H1 (cell line): ENCODE measurements at regions not wholly inside any gene's neighbourhood (a gene's known extent, or its start where the extent isn't known, plus 50 kb on each side); places are given as distances from the start of the nearest gene placed in this dataset.

Source experiments
- CTCF ChIA-PET: fragments of 300-600 bp; sonication (Branson Sonifier 250); formaldehyde crosslinking; loops from one replicate; lab custom pipeline; 2021; ENCODE audit not compliant: partially characterized antibody; lab: Charles Lee
- POLR2A ChIA-PET: fragments of 300-600 bp; sonication (Branson Sonifier 250); formaldehyde crosslinking; loops from one replicate; lab custom pipeline; 2021; ENCODE audit warnings: inconsistent platforms; ENCODE audit not compliant: partially characterized antibody; lab: Charles Lee
- DNase-seq, 2 experiments: peaks; one replicate each; pipeline versions ENCODE4 v3.0.0 to v3.0.0-alpha.2; 2010 to 2022; ENCODE audit warnings: low spot score in 2 of 2, low read depth in 1 of 2, mixed read lengths in 1 of 2
- FAIRE-seq: peaks from 2 replicates; lab custom pipeline; 2011; peaks lifted over from hg19 to GRCh38; lab: Jason Lieb, UNC
- H2AFZ ChIP-seq: 2 replicates; pipeline ENCODE4 v1.8.1; 2012; ENCODE audit warnings: low read length, inconsistent platforms
- H2AK5ac ChIP-seq: 2 replicates; pipeline ENCODE4 v1.6.1; 2013; ENCODE audit warnings: low read depth, low read length
- H2BK120ac ChIP-seq: replicated peaks from 2 replicates; pipeline ENCODE3; 2013; ENCODE audit warnings: low read depth, low read length, inconsistent platforms
- H2BK12ac ChIP-seq: 2 replicates; pipeline ENCODE4 v1.6.1; 2013; ENCODE audit warnings: low read depth, low read length
- H2BK15ac ChIP-seq: 2 replicates; pipeline ENCODE4 v1.6.1; 2013; ENCODE audit warnings: low read length
- H2BK20ac ChIP-seq: 2 replicates; pipeline ENCODE4 v1.6.1; 2013; ENCODE audit warnings: low read length
- H2BK5ac ChIP-seq: 2 replicates; pipeline ENCODE4 v1.6.1; 2013; ENCODE audit warnings: low read depth, low read length
- H3K14ac ChIP-seq: 2 replicates; pipeline ENCODE4 v1.6.1; 2013; ENCODE audit warnings: inconsistent platforms; ENCODE audit not compliant: insufficient read length
- H3K18ac ChIP-seq: 2 replicates; pipeline ENCODE4 v1.6.1; 2013; ENCODE audit warnings: low read length; ENCODE audit errors: extremely low read depth
- H3K23ac ChIP-seq: 2 replicates; pipeline ENCODE4 v1.6.1; 2013; ENCODE audit warnings: inconsistent platforms; ENCODE audit not compliant: insufficient read length
- H3K23me2 ChIP-seq: 2 replicates; pipeline ENCODE4 v1.6.1; 2013; ENCODE audit warnings: low read depth, low read length
- H3K27ac ChIP-seq: 2 replicates; pipeline ENCODE4 v1.6.1; 2011; ENCODE audit warnings: low read depth, low read length, inconsistent platforms
- H3K27me3 ChIP-seq, 4 experiments: replicated peaks in 1 of 4; 1 replicate in 1 of 4; 2 replicates in 3 of 4; pipeline versions ENCODE4 v1.6.1 to v1.8.1; 2011 to 2013; ENCODE audit warnings: low read length in 3 of 4, mild to moderate bottlenecking in 3 of 4, inconsistent platforms in 2 of 4, mixed read lengths in 2 of 4, moderate library complexity in 1 of 4; ENCODE audit not compliant: control insufficient read depth in 3 of 4, insufficient read depth in 3 of 4; ENCODE audit errors: extremely low read depth in 1 of 4
- H3K36me3 ChIP-seq, 4 experiments: 2 replicates each; pipeline versions ENCODE4 v1.6.1 to v1.8.1; 2011 to 2013; ENCODE audit warnings: mild to moderate bottlenecking in 4 of 4, low read length in 3 of 4, moderate library complexity in 2 of 4, control low read depth in 1 of 4, inconsistent platforms in 1 of 4; ENCODE audit not compliant: insufficient read depth in 4 of 4, control insufficient read depth in 2 of 4
- H3K4ac ChIP-seq: replicated peaks from 2 replicates; pipeline ENCODE3; 2013; ENCODE audit warnings: low read length, low read depth, mixed read lengths, inconsistent platforms; ENCODE audit not compliant: insufficient read length
- H3K4me1 ChIP-seq, 4 experiments: replicated peaks in 1 of 4; 1 replicate in 1 of 4; 2 replicates in 3 of 4; pipeline versions ENCODE4 v1.6.1 to v1.8.1; 2011 to 2013; ENCODE audit warnings: low read length in 3 of 4, inconsistent platforms in 2 of 4, mixed read lengths in 1 of 4; ENCODE audit not compliant: insufficient read depth in 4 of 4, control insufficient read depth in 3 of 4
- H3K4me2 ChIP-seq, 2 experiments: 2 replicates each; pipeline versions ENCODE4 v1.6.1 to v1.8.1; 2011 to 2013; ENCODE audit warnings: low read depth in 2 of 2, low read length in 2 of 2, control low read depth in 1 of 2, inconsistent platforms in 1 of 2, mild to moderate bottlenecking in 1 of 2; ENCODE audit not compliant: insufficient read depth in 1 of 2
- H3K4me3 ChIP-seq, 4 experiments: fragments of 200-600, 300-600 bp in 1 of 4; sonication (generic), shearing (Covaris generic), sonication (Bioruptor Twin) in 1 of 4; 2 replicates each; pipeline versions ENCODE4 v1.5.1 to v1.8.1; 2011 to 2016; ENCODE audit warnings: low read length in 4 of 4, low read depth in 3 of 4, control low read depth in 2 of 4, inconsistent platforms in 2 of 4, mild to moderate bottlenecking in 2 of 4, mixed read lengths in 1 of 4, moderate library complexity in 1 of 4; ENCODE audit not compliant: insufficient read depth in 2 of 4; ENCODE audit errors: extremely low read depth in 1 of 4
- H3K56ac ChIP-seq: replicated peaks from 2 replicates; pipeline ENCODE3; 2013; ENCODE audit warnings: low read depth, mild to moderate bottlenecking, mixed read lengths, low read length, inconsistent platforms; ENCODE audit not compliant: insufficient read length
- H3K79me1 ChIP-seq: 2 replicates; pipeline ENCODE4 v1.6.1; 2013; ENCODE audit warnings: low read depth, low read length, control low read depth
- H3K79me2 ChIP-seq, 2 experiments: 2 replicates each; pipeline versions ENCODE4 v1.6.1 to v1.8.1; 2012 to 2013; ENCODE audit warnings: low read length in 2 of 2, mild to moderate bottlenecking in 2 of 2, inconsistent platforms in 1 of 2; ENCODE audit not compliant: insufficient read depth in 2 of 2, control insufficient read depth in 1 of 2
- H3K9ac ChIP-seq, 4 experiments: replicated peaks in 1 of 4; 1 replicate in 1 of 4; 2 replicates in 3 of 4; pipeline versions ENCODE4 v1.6.1 to v1.8.1; 2011 to 2013; ENCODE audit warnings: low read depth in 3 of 4, low read length in 3 of 4, control low read depth in 2 of 4, mild to moderate bottlenecking in 2 of 4, moderate library complexity in 2 of 4, inconsistent platforms in 1 of 4; ENCODE audit errors: extremely low read depth in 1 of 4
- H3K9me3 ChIP-seq, 2 experiments: 2 replicates each; pipeline versions ENCODE4 v1.6.1 to v1.8.1; 2012 to 2013; ENCODE audit warnings: mild to moderate bottlenecking in 2 of 2, moderate library complexity in 2 of 2, control low read depth in 1 of 2, inconsistent platforms in 1 of 2, low read depth in 1 of 2, low read length in 1 of 2, mixed read lengths in 1 of 2; ENCODE audit not compliant: insufficient read depth in 2 of 2
- H4K20me1 ChIP-seq, 2 experiments: replicated peaks in 1 of 2; 2 replicates each; pipeline versions ENCODE3 to v1.8.1; 2011 to 2013; ENCODE audit warnings: inconsistent platforms in 2 of 2, low read length in 2 of 2, mild to moderate bottlenecking in 1 of 2; ENCODE audit not compliant: insufficient read depth in 2 of 2, control insufficient read depth in 1 of 2
- H4K5ac ChIP-seq: 2 replicates; pipeline ENCODE4 v1.6.1; 2013; ENCODE audit warnings: low read length, low read depth, mixed read lengths, inconsistent platforms; ENCODE audit not compliant: insufficient read length
- H4K8ac ChIP-seq: 2 replicates; pipeline ENCODE4 v1.8.0; 2013; ENCODE audit warnings: mild to moderate bottlenecking, moderate library complexity, low read length, inconsistent platforms; ENCODE audit not compliant: insufficient read depth; ENCODE audit errors: extremely low read depth
- H4K91ac ChIP-seq: replicated peaks from 2 replicates; pipeline ENCODE3; 2013; ENCODE audit warnings: low read length, mixed read lengths, inconsistent platforms; ENCODE audit not compliant: insufficient read length
- ATF3 ChIP-seq: IDR thresholded peaks from 2 replicates; pipeline ENCODE4 v1.6.1; 2011; ENCODE audit warnings: low read depth, mild to moderate bottlenecking, low read length; ENCODE audit not compliant: insufficient read depth
- BCL11A ChIP-seq, 2 experiments: IDR thresholded peaks; one replicate each; pipeline ENCODE4 v1.6.1; 2011; ENCODE audit warnings: low read depth in 2 of 2, low read length in 2 of 2, mild to moderate bottlenecking in 2 of 2
- CTCF ChIP-seq, 3 experiments: IDR thresholded peaks; 1 replicate in 2 of 3; 2 replicates in 1 of 3; pipeline versions ENCODE4 v1.5.1 to v1.6.1; 2011; ENCODE audit warnings: low read length in 3 of 3, mild to moderate bottlenecking in 3 of 3, inconsistent platforms in 2 of 3, low read depth in 1 of 3, moderate library complexity in 1 of 3; ENCODE audit not compliant: insufficient read depth in 1 of 3; ENCODE audit errors: control extremely low read depth in 1 of 3
- EGR1 ChIP-seq: IDR thresholded peaks from 2 replicates; pipeline ENCODE4 v1.6.1; 2011; ENCODE audit warnings: low read depth, low read length, borderline replicate concordance
- EP300 ChIP-seq, 2 experiments: IDR thresholded peaks; 1 replicate in 1 of 2; 2 replicates in 1 of 2; pipeline ENCODE4 v1.6.1; 2011 to 2012; ENCODE audit warnings: low read depth in 2 of 2, low read length in 2 of 2, mild to moderate bottlenecking in 2 of 2, borderline replicate concordance in 1 of 2, inconsistent platforms in 1 of 2, moderate library complexity in 1 of 2
- KDM1A ChIP-seq: fragments of 200-600, 300-600 bp; sonication (generic); IDR thresholded peaks from 2 replicates; pipeline ENCODE4 v1.7.1; 2016; ENCODE audit warnings: mild to moderate bottlenecking, low read length, borderline replicate concordance
- POLR2AphosphoS5 ChIP-seq: IDR thresholded peaks from 2 replicates; pipeline ENCODE4 v1.6.1; 2011; ENCODE audit warnings: low read depth, low read length
- RBBP5 ChIP-seq: IDR thresholded peaks from 2 replicates; pipeline ENCODE4 v1.7.1; 2012; ENCODE audit warnings: low read depth, mild to moderate bottlenecking, inconsistent platforms, low read length, moderate library complexity, borderline replicate concordance
- SP1 ChIP-seq: IDR thresholded peaks from 2 replicates; pipeline ENCODE4 v1.6.1; 2011; ENCODE audit warnings: low read depth, low read length
- TAF7 ChIP-seq: optimal IDR thresholded peaks from 2 replicates; pipeline ENCODE3; 2011; ENCODE audit warnings: low read depth, mild to moderate bottlenecking, inconsistent platforms, low read length, moderate library complexity, borderline replicate concordance
- WGBS, 2 experiments: shearing (Covaris generic) in 1 of 2; methylation state at CpG; one replicate each; pipeline versions ENCODE4 v1.1.6 to v1.1.7; 2013 to 2015; ENCODE audit warnings: low lambda C conversion rate in 2 of 2, mixed read lengths in 2 of 2, inconsistent platforms in 1 of 2, low coverage in 1 of 2, missing lambda C conversion rate in 1 of 2; ENCODE audit not compliant: insufficient replicate concordance in 2 of 2, insufficient coverage in 1 of 2, insufficient read length in 1 of 2; ENCODE audit errors: extremely low coverage in 1 of 2, missing lambda C conversion rate in 1 of 2; 5-methylcytosine and 5-hydroxymethylcytosine counted together

- H3K18ac ChIP-seq = no peak overlapping the region
- no peak overlapping the region for H2BK20ac ChIP-seq
- H4K91ac ChIP-seq = no peak overlapping the region
- no peak overlapping the region for H3K27ac ChIP-seq
- H3K4me2 ChIP-seq = no peak overlapping the region
- H3K36me3 ChIP-seq = no peaks in the 10 kb centered on the region
- DNase-seq (no peak), FAIRE-seq (no peak)
- no peak overlapping the region for H3K4me3 ChIP-seq
- no peaks in the 10 kb centered on the region for H4K20me1 ChIP-seq
- H3K79me1 ChIP-seq = no peaks in the 10 kb centered on the region; the same call in 1 of the 2 replicates
- H4K5ac ChIP-seq = no peak overlapping the region
- no peak overlapping the region for H3K56ac ChIP-seq
- CTCF ChIA-PET = interaction anchor here (0.6 to 0.9 kb wide), 2 partner anchors 19 to 129 kb away, joined by 3 read pairs; no protein-coding TSS in a partner anchor
- no peak overlapping the region for H2BK5ac ChIP-seq
- no peak overlapping the region for H2BK15ac ChIP-seq
- H2BK12ac ChIP-seq = no peak overlapping the region
- H3K9ac ChIP-seq = no peak overlapping the region
- no peaks in the 10 kb centered on the region for H3K9me3 ChIP-seq
- peaks cover 0 to 4% (median under 1%) of the 10 kb centered on the region in 4 experiments; a peak in 3 of 7 replicates for H3K4me1 ChIP-seq
- H3K23me2 ChIP-seq = no peaks in the 10 kb centered on the region
- no peak overlapping the region for H2BK120ac ChIP-seq
- WGBS, 2 experiments = 92% methylated on average over 4 of the region's 4 CpGs; no CpG with 5 or more reads in 1 of the 2 experiments
- H3K23ac ChIP-seq = no peak overlapping the region
- H2AK5ac ChIP-seq = no peak overlapping the region
- H3K27me3 ChIP-seq = no peaks in the 10 kb centered on the region
- POLR2A ChIA-PET = interaction anchor here (1.0 kb wide), 1 partner anchor 57 kb away, joined by 3 read pairs; no protein-coding TSS in a partner anchor
- H3K14ac ChIP-seq = no peak overlapping the region
- H3K79me2 ChIP-seq = no peaks in the 10 kb centered on the region
- H4K8ac ChIP-seq = no peak overlapping the region
- H2AFZ ChIP-seq = no peak overlapping the region
- H3K4ac ChIP-seq = no peak overlapping the region
- no peak for TF ChIP-seq TAF7
- TF ChIP-seq EP300 (IDR thresholded peaks at IDR 0.05; ENCODE audit: borderline replicate concordance in 1 of 2, low read depth in 2 of 2, low read length in 2 of 2) = no peak
- TF ChIP-seq ATF3 = no peak
- TF ChIP-seq KDM1A = no peak
- no peak for TF ChIP-seq RBBP5
- no peak for TF ChIP-seq CTCF (IDR thresholded peaks at IDR 0.05; ENCODE audit: control extremely low read depth in 1 of 3, insufficient read depth in 1 of 3, low read depth in 1 of 3, low read length in 3 of 3)
- TF ChIP-seq EGR1 = no peak
- no peak for TF ChIP-seq SP1
- no peak for TF ChIP-seq BCL11A (IDR thresholded peaks at IDR 0.05; ENCODE audit: low read depth in 2 of 2, low read length in 2 of 2)
- no peak for TF ChIP-seq POLR2AphosphoS5
These were observed 138.9 kb upstream of the UBE2E1 start for GRCh38 chr3:23666818-23667217.
